Psoas muscle (tissue), 7 donors: ENCODE measurements at regions not wholly inside any gene's neighbourhood (a gene's known extent, or its start where the extent isn't known, plus 50 kb on each side); places are given as distances from the start of the nearest gene placed in this dataset.
A peak's percentile ranks its signal among the peaks of the same experiment; 100 is the strongest.
"Not testable (repeated sequence)": the region's sequence is repeated elsewhere in the genome, so short reads cannot be mapped to it uniquely, and the experiment has no call there.

Source experiments
- ATAC-seq, 4 donors: fragments of 200-7000 bp; cut with Tn5 transposase; one replicate each; pipeline ENCODE4 v1.9.1; 2020; ENCODE audit warnings: moderate library complexity in 3 of 4, mild to moderate bottlenecking in 2 of 4
- DNase-seq, 2 donors: peaks; one replicate each; pipeline ENCODE4 v3.0.0-alpha.2; 2020
- H3K27ac ChIP-seq: fragments of 200-600 bp; one replicate; pipeline ENCODE4 v1.8.0; 2022
- H3K27me3 ChIP-seq, 3 donors: fragments of 200-600 bp in 1 of 3; one replicate each; pipeline versions ENCODE4 v1.6.1 to v1.8.0; 2013 to 2022; ENCODE audit warnings: low read length in 2 of 3, mild to moderate bottlenecking in 2 of 3, moderate library complexity in 1 of 3; ENCODE audit not compliant: insufficient read depth in 3 of 3
- H3K36me3 ChIP-seq, 2 donors: fragments of 200-600 bp in 1 of 2; one replicate each; pipeline versions ENCODE4 v1.6.1 to v1.8.0; 2013 to 2022; ENCODE audit warnings: low read depth in 1 of 2, mild to moderate bottlenecking in 1 of 2, moderate library complexity in 1 of 2; ENCODE audit not compliant: insufficient read depth in 1 of 2
- H3K4me1 ChIP-seq: fragments of 200-600 bp; one replicate; pipeline ENCODE4 v1.8.0; 2022
- H3K4me3 ChIP-seq: fragments of 200-600 bp; one replicate; pipeline ENCODE4 v1.8.0; 2022; ENCODE audit warnings: mild to moderate bottlenecking
- H3K9me3 ChIP-seq: fragments of 200-600 bp; one replicate; pipeline ENCODE4 v1.8.0; 2022
- CTCF ChIP-seq: fragments of 200-600 bp; IDR thresholded peaks from one replicate; pipeline ENCODE4 v1.8.0; 2022; ENCODE audit warnings: antibody characterized with exemption
- WGBS, 3 donors: extraction: QIAGEN DNeasy Blood & Tissue Kit; methylation state at CpG; one replicate each; pipeline versions ENCODE4 v1.1.6 to v1.1.7; 2013; 5-methylcytosine and 5-hydroxymethylcytosine counted together
- intact Hi-C, 2 donors: fragments of 100-400 bp; cut with DNase I; formaldehyde crosslinking; loops; one replicate each; pipeline versions ENCODE4 v1.11.0 to v1.14.2; 2022
- donor health status: healthy with polysubstance abuse.
- donor health status: DM: no; HTN: no; CAD: no; lungs with moderate emphysema.
- donor health status: Bipolar disorder and iron deficiency.
- donor health status: healthy.
- donor health status: DM: yes; HTN: yes; CAD: no.
- donor health status: DM: no; HTN: no; CAD: no.
- donor health status: DM: yes; HTN: yes; CAD: no.

GRCh38 chr4:22601638-22602037 lies 85.8 kb upstream of the ADGRA3 start:
- H3K9me3 ChIP-seq, H3K27ac ChIP-seq, H3K27me3 ChIP-seq, H3K4me1 ChIP-seq, H3K4me3 ChIP-seq, ATAC-seq, intact Hi-C loops, H3K36me3 ChIP-seq, DNase-seq: not testable (repeated sequence)
- 90 to 95% (median 95%) methylated on average over 6 of the region's 6 CpGs for WGBS, 3 donors

GRCh38 chr4:22607382-22607781 lies 85.4 kb upstream of the GBA3 start:
- no peak overlapping the region for H3K27ac ChIP-seq
- ATAC-seq = peak; percentile 95 to 100 (median 97)
- H3K4me1 ChIP-seq = no peaks in the 10 kb centered on the region
- no peaks in the 10 kb centered on the region for H3K9me3 ChIP-seq
- no peak overlapping the region for H3K4me3 ChIP-seq
- intact Hi-C loops = loop anchor here in 1 of 2 donors (2.0 to 5.0 kb wide), 2 partner anchors 90 to 199 kb away; partner anchors contain the start of gene ADGRA3
- peak; percentile 29 to 67 for DNase-seq
- TF ChIP-seq CTCF = peak; percentile 65
- no peaks in the 10 kb centered on the region for H3K36me3 ChIP-seq
- no peaks in the 10 kb centered on the region for H3K27me3 ChIP-seq
- 24 to 31% (median 30%) methylated on average over 3 of the region's 3 CpGs for WGBS, 3 donors

- not testable (repeated sequence) for H3K36me3 ChIP-seq, H3K9me3 ChIP-seq, ATAC-seq, H3K4me3 ChIP-seq, DNase-seq, H3K27me3 ChIP-seq, H3K27ac ChIP-seq
- H3K4me1 ChIP-seq = peaks cover 10% of the 10 kb centered on the region
- 58 to 74% (median 65%) methylated on average over 3 of the region's 3 CpGs for WGBS, 3 donors
- intact Hi-C loops = loop anchor here (2.0 to 5.0 kb wide), 2 partner anchors 93 to 199 kb away; partner anchors contain the start of gene ADGRA3 (in 1 of the 2)
These were observed 82.7 kb upstream of the GBA3 start for GRCh38 chr4:22609951-22610525.

GRCh38 chr4:22614114-22614513 lies 78.6 kb upstream of the GBA3 start:
- Histone ChIP-seq H3K27ac (no peak overlapping the region), H3K27me3 (no peaks in the 10 kb centered on the region), H3K36me3 (no peaks in the 10 kb centered on the region), H3K4me3 (no peak overlapping the region), H3K9me3 (no peaks in the 10 kb centered on the region), H3K4me1 (peaks cover 10% of the 10 kb centered on the region)
- WGBS, 3 donors = 15 to 34% (median 19%) methylated on average over 2 of the region's 2 CpGs
- no peak for DNase-seq
- ATAC-seq = no peak
- no peak for TF ChIP-seq CTCF
- intact Hi-C loops = no loop called here

- H3K27ac ChIP-seq = no peak overlapping the region
- no peak for DNase-seq
- intact Hi-C loops = no loop called here
- H3K27me3 ChIP-seq = no peaks in the 10 kb centered on the region
- TF ChIP-seq CTCF = no peak
- peaks cover 10% of the 10 kb centered on the region for H3K4me1 ChIP-seq
- no peaks in the 10 kb centered on the region for H3K9me3 ChIP-seq
- WGBS, 3 donors = 81 to 87% (median 84%) methylated on average over 3 of the region's 3 CpGs
- no peak for ATAC-seq
- H3K36me3 ChIP-seq = no peaks in the 10 kb centered on the region
- H3K4me3 ChIP-seq = no peak overlapping the region
These were observed 76.2 kb upstream of the GBA3 start for GRCh38 chr4:22616516-22616915.

GRCh38 chr4:22620144-22620543 lies 72.6 kb upstream of the GBA3 start:
- H3K27me3 ChIP-seq, DNase-seq, H3K4me1 ChIP-seq, H3K9me3 ChIP-seq, intact Hi-C loops, H3K27ac ChIP-seq, H3K36me3 ChIP-seq, H3K4me3 ChIP-seq: not testable (repeated sequence)
- peak in 2 of 4 donors; percentile 21 to 30 for ATAC-seq
- WGBS, 3 donors = 75 to 88% (median 79%) methylated on average over 4 of the region's 4 CpGs

- H3K9me3 ChIP-seq, H3K27me3 ChIP-seq, H3K27ac ChIP-seq, intact Hi-C loops, DNase-seq, ATAC-seq, H3K36me3 ChIP-seq, H3K4me3 ChIP-seq, H3K4me1 ChIP-seq: not testable (repeated sequence)
- 86 to 92% (median 91%) methylated on average over 5 of the region's 5 CpGs for WGBS, 3 donors
These were observed 70.8 kb upstream of the GBA3 start for GRCh38 chr4:22621970-22622369.

- H3K9me3 ChIP-seq, H3K27me3 ChIP-seq, H3K4me1 ChIP-seq, ATAC-seq, DNase-seq, H3K36me3 ChIP-seq, H3K27ac ChIP-seq, intact Hi-C loops, H3K4me3 ChIP-seq: not testable (repeated sequence)
- WGBS, 3 donors = 89 to 90% (median 90%) methylated on average over 5 of the region's 5 CpGs
These were observed 68.7 kb upstream of the GBA3 start for GRCh38 chr4:22624002-22624401.
